GM12872 (cell line): ENCODE measurements at regions not wholly inside any gene's neighbourhood (a gene's known extent, or its start where the extent isn't known, plus 50 kb on each side); places are given as distances from the start of the nearest gene placed in this dataset.

Experiments used
- CTCF ChIP-seq: IDR thresholded peaks from 3 replicates; pipeline ENCODE4 v1.5.1; 2011; ENCODE audit warnings: low read depth, mild to moderate bottlenecking, low read length, moderate library complexity; ENCODE audit not compliant: insufficient read depth

DNA sequence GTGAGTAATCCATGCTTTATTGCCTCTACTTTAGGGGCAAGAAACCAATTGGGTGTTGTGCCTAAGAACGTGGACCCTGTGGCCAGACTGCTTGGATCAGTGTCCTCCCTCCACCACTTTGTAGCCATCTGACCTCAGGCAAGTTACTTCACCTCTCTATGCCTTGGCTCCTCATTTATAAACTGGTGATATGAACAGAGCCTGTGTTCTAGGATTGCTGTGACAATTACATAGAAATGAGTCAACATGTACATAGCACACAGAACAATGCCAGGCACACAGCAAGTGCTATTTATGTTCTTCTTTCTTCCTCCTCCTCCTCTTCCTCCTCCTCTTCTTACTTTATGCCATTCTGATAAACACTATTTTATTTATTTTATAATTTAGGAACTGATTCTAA lies 339.4 kb downstream of the CD83 start:
- TF ChIP-seq CTCF, result no peak

- no peak for TF ChIP-seq CTCF
Observed at GRCh38 chr6:14458669-14459266, 341.2 kb downstream of the CD83 start.

GRCh38 chr6:14459315-14459714 lies 341.7 kb downstream of the CD83 start:
- no peak for TF ChIP-seq CTCF

GRCh38 chr6:14460556-14460955 lies 343.0 kb downstream of the CD83 start:
- no peak for TF ChIP-seq CTCF

DNA sequence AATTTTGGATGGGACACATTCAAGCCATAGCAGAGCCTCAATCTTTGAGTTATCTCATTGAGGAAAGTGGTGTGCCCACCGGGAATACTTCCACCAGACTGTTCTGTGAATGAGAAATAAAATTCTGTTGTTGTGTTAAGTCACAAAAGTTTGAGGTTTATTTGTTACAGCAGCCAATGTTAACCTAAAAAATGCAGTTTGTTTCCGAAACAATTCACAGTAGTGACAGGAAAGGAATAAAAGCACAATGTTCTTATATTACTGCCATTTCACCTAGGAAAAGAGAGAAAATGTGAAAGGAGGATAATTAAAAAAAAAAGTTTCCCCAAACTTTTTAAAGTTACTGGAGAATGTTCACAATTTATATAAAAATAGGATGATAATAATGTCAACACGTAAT lies 344.6 kb downstream of the CD83 start:
- no peak for TF ChIP-seq CTCF

DNA sequence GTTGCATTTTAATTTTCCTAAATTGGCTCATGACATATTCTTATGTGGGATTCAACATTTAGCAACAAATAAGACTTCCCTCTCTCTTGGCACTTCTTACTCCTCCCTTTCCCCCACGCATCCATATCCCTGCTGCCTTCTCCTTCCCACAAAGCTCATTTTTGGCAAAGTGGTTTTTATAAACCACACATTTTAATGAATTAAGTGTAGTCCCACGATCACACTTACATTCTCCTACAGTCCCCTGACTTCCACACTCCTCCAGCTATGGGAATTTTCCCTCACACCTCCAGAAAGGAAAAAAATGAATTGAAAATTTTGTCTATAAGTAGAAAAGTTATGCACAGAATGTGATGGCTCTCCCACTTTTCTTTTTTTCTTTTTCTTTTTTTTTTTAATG lies 345.0 kb downstream of the CD83 start:
- no peak for TF ChIP-seq CTCF

- TF ChIP-seq CTCF, result no peak
Observed at GRCh38 chr6:14463110-14463509, 345.5 kb downstream of the CD83 start.
